Prostate gland (tissue), 2 donors: ENCODE measurements at regions not wholly inside any gene's neighbourhood (a gene's known extent, or its start where the extent isn't known, plus 50 kb on each side); places are given as distances from the start of the nearest gene placed in this dataset.

Experiments
- POLR2AphosphoS5 ChIP-seq: sonication (generic); formaldehyde crosslinking; IDR thresholded peaks from one replicate; pipeline ENCODE4 v1.6.1; 2017; ENCODE audit warnings: antibody characterized with exemption
- TF ChIP-seq, protein P1 (sequence below), 4 experiments: fragments of 200-600 bp in 2 of 4; fragments of 450-650 bp in 2 of 4; sonication (generic) in 2 of 4; IDR thresholded peaks; 1 replicate in 3 of 4; 2 replicates in 1 of 4; pipeline ENCODE4 v1.5.1; 2016 to 2019; ENCODE audit warnings: antibody characterized with exemption in 4 of 4, mild to moderate bottlenecking in 2 of 4, moderate library complexity in 2 of 4

DNA sequence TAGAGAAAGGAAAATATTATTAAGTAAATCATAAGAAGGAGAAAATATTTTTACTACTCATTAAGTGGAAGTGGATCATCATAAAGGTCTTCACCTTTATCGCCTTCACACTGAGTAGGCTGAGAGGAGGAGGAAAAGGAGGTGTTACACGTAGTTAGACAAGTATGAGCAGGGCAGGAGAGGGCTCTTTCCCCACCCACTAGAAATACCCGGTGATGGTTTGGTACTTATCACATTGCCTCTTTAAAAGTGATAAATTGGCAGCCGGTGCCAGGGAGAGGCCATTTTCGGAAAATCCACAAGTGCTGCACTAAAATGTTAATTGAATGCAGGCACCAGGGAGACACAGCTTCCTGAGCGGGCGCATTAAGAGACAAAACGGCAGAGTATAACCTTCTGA, 598.7 kb upstream of the SOX11 start:
- TF ChIP-seq, protein P1, sequence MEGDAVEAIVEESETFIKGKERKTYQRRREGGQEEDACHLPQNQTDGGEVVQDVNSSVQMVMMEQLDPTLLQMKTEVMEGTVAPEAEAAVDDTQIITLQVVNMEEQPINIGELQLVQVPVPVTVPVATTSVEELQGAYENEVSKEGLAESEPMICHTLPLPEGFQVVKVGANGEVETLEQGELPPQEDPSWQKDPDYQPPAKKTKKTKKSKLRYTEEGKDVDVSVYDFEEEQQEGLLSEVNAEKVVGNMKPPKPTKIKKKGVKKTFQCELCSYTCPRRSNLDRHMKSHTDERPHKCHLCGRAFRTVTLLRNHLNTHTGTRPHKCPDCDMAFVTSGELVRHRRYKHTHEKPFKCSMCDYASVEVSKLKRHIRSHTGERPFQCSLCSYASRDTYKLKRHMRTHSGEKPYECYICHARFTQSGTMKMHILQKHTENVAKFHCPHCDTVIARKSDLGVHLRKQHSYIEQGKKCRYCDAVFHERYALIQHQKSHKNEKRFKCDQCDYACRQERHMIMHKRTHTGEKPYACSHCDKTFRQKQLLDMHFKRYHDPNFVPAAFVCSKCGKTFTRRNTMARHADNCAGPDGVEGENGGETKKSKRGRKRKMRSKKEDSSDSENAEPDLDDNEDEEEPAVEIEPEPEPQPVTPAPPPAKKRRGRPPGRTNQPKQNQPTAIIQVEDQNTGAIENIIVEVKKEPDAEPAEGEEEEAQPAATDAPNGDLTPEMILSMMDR (IDR thresholded peaks at IDR 0.05), result no peak
- no peak for TF ChIP-seq POLR2AphosphoS5
